ENCODE measurements at regions not wholly inside any gene's neighbourhood (a gene's known extent, or its start where the extent isn't known, plus 50 kb on each side); places are given as distances from the start of the nearest gene placed in this dataset.

GRCh38 chr3:148238421-148238821 is 459.3 kb upstream of the AGTR1 start:
- no peak for TF ChIP-seq POLR2A (IDR thresholded peaks at IDR 0.05)
- TF ChIP-seq, protein P1, sequence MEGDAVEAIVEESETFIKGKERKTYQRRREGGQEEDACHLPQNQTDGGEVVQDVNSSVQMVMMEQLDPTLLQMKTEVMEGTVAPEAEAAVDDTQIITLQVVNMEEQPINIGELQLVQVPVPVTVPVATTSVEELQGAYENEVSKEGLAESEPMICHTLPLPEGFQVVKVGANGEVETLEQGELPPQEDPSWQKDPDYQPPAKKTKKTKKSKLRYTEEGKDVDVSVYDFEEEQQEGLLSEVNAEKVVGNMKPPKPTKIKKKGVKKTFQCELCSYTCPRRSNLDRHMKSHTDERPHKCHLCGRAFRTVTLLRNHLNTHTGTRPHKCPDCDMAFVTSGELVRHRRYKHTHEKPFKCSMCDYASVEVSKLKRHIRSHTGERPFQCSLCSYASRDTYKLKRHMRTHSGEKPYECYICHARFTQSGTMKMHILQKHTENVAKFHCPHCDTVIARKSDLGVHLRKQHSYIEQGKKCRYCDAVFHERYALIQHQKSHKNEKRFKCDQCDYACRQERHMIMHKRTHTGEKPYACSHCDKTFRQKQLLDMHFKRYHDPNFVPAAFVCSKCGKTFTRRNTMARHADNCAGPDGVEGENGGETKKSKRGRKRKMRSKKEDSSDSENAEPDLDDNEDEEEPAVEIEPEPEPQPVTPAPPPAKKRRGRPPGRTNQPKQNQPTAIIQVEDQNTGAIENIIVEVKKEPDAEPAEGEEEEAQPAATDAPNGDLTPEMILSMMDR (IDR thresholded peaks at IDR 0.05), result no peak
- TF ChIP-seq POLR2AphosphoS5 (IDR thresholded peaks at IDR 0.05; ENCODE audit: insufficient read depth in 1 of 2, low read depth in 1 of 2), result no peak
